ENCODE measurements at regions not wholly inside any gene's neighbourhood (a gene's known extent, or its start where the extent isn't known, plus 50 kb on each side); places are given as distances from the start of the nearest gene placed in this dataset.

DNA sequence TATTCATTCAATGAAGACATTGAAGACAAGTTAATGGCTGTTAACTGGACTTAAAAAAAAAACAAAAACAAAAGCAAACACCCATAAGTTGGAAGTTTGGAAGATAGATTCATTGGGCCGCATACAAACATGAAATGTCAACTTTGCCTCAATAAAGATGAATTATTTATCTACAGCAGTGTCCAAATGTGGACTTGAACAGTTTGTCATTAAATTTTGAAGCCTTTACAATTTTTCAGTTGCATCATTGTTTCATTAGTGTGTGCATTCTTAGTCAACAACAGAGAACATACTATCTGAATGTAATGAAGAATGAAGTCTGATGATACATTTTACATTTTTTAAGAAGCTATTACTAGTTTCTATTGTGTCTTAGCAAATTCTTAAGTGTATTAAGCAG is 152.1 kb downstream of the SLIT2 start:
- TF ChIP-seq EP300 (IDR thresholded peaks at IDR 0.05) (no peak), POLR2A (IDR thresholded peaks at IDR 0.05; ENCODE audit: low read depth) (no peak), POLR2AphosphoS5 (IDR thresholded peaks at IDR 0.05) (no peak)
- TF ChIP-seq, protein P1, sequence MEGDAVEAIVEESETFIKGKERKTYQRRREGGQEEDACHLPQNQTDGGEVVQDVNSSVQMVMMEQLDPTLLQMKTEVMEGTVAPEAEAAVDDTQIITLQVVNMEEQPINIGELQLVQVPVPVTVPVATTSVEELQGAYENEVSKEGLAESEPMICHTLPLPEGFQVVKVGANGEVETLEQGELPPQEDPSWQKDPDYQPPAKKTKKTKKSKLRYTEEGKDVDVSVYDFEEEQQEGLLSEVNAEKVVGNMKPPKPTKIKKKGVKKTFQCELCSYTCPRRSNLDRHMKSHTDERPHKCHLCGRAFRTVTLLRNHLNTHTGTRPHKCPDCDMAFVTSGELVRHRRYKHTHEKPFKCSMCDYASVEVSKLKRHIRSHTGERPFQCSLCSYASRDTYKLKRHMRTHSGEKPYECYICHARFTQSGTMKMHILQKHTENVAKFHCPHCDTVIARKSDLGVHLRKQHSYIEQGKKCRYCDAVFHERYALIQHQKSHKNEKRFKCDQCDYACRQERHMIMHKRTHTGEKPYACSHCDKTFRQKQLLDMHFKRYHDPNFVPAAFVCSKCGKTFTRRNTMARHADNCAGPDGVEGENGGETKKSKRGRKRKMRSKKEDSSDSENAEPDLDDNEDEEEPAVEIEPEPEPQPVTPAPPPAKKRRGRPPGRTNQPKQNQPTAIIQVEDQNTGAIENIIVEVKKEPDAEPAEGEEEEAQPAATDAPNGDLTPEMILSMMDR (IDR thresholded peaks at IDR 0.05), result no peak
- H3K27ac ChIP-seq (replicated peaks in 1 of 4), result no peak overlapping the region
- no peaks in the 10 kb centered on the region for H3K27me3 ChIP-seq
- WGBS, result 97% methylated on average over 1 of the region's 1 CpG
- DNase-seq (ENCODE audit: extremely low spot score), result no peak
- H3K36me3 ChIP-seq, result no peaks in the 10 kb centered on the region
- intact Hi-C loops (cut with DNase I), result no loop called here
- H3K9me3 ChIP-seq, result no peaks in the 10 kb centered on the region
- H3K4me1 ChIP-seq, result peaks cover 0 to 28% (median 9%) of the 10 kb centered on the region in 4 donors
- H3K4me3 ChIP-seq, result no peak overlapping the region

DNA sequence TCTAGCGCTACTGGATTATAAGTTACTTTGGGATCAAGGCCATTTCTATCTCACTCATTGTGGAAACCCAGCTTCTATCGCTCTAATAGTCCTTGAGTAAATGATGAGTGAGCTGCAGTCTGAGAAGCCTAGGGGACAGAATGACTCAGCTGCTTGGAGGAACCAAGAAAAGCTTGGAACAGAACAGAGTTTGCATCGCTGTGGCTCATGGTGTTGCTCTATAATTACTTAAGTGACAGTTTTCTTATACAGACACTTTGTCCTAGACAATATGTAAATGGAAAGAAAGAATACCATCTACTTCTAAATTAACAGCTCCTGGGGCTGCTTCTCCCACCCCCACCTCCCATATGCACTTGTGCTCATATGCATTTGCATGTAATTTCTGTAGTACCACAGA is 156.9 kb downstream of the SLIT2 start:
- Histone ChIP-seq H3K4me1 (peaks cover 0 to 28% (median 9%) of the 10 kb centered on the region in 4 donors), H3K9me3 (no peaks in the 10 kb centered on the region), H3K36me3 (no peaks in the 10 kb centered on the region), H3K27me3 (no peaks in the 10 kb centered on the region), H3K4me3 (no peak overlapping the region), H3K27ac (replicated peaks in 1 of 4) (peak overlapping the region in 1 of 4 donors; percentile 20)
- TF ChIP-seq EP300 (IDR thresholded peaks at IDR 0.05), result no peak
- TF ChIP-seq, protein P1 (IDR thresholded peaks at IDR 0.05), result no peak
- no peak for TF ChIP-seq POLR2AphosphoS5 (IDR thresholded peaks at IDR 0.05)
- TF ChIP-seq POLR2A (IDR thresholded peaks at IDR 0.05; ENCODE audit: low read depth), result no peak
- intact Hi-C loops (cut with DNase I), result no loop called here
- 57% methylated on average over 3 of the region's 3 CpGs for WGBS
- DNase-seq (ENCODE audit: extremely low spot score), result no peak

DNA sequence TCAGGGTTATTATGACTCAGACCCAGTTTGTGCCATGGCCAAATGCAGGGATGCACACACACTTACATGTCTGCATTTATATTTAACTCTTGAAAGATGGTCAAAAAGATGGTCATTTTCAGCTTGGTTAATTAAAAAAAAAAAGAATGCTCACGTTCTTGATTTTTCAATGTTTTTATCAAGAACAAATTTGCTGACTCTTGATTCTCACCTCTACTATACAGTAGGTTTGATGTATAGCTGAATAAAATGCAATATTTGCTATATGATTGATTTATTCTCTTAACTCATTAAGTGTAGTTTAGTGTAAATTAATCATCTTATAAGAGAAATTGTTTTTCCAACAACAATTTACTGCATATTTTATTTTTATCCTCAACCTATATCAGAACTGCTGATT is 160.4 kb downstream of the SLIT2 start:
- no peak overlapping the region for H3K4me3 ChIP-seq
- no peaks in the 10 kb centered on the region for H3K9me3 ChIP-seq
- peaks cover 0 to 28% (median 13%) of the 10 kb centered on the region in 4 donors for H3K4me1 ChIP-seq
- no peak overlapping the region for H3K27ac ChIP-seq (replicated peaks in 1 of 4)
- intact Hi-C loops (cut with DNase I), result loop anchor here (10.0 kb wide), 1 partner anchor 107 kb away; no protein-coding TSS in a partner anchor
- TF ChIP-seq, protein P1 (IDR thresholded peaks at IDR 0.05), result no peak
- TF ChIP-seq POLR2AphosphoS5 (IDR thresholded peaks at IDR 0.05) (no peak), POLR2A (IDR thresholded peaks at IDR 0.05; ENCODE audit: low read depth) (no peak), EP300 (IDR thresholded peaks at IDR 0.05) (no peak)
- 97% methylated on average over 1 of the region's 1 CpG for WGBS
- no peak for DNase-seq (ENCODE audit: extremely low spot score)
- H3K36me3 ChIP-seq, result no peaks in the 10 kb centered on the region
- H3K27me3 ChIP-seq, result no peaks in the 10 kb centered on the region

DNA sequence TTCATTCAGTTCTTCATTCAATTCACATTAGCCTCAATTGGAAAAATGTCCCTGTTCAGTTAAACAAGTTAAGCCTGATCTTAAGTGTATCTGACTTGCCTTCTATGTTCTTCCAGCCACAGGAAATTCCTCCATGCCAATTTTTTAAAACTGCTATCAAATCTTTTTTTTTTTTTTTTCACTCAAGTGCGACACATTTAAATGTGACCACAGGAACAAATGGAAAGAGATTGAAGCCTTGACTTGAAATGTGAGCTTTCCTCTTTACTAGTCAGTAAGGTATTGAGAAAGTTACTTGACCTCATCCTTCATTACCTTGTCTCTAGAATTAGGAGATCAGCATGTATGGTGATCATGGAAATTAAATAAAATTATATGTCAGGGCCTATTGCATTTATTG is 165.1 kb downstream of the SLIT2 start:
- no peak overlapping the region for H3K27ac ChIP-seq (replicated peaks in 1 of 4)
- H3K9me3 ChIP-seq, result no peaks in the 10 kb centered on the region
- no peak for DNase-seq (ENCODE audit: extremely low spot score)
- TF ChIP-seq POLR2AphosphoS5 (IDR thresholded peaks at IDR 0.05) (no peak), EP300 (IDR thresholded peaks at IDR 0.05) (no peak), POLR2A (IDR thresholded peaks at IDR 0.05; ENCODE audit: low read depth) (no peak)
- TF ChIP-seq, protein P1 (IDR thresholded peaks at IDR 0.05), result no peak
- H3K4me3 ChIP-seq, result no peak overlapping the region
- H3K27me3 ChIP-seq, result no peaks in the 10 kb centered on the region
- intact Hi-C loops (cut with DNase I), result loop anchor here (5.0 to 10.0 kb wide), 2 partner anchors 112 to 164 kb away; partner anchors contain the start of gene SLIT2
- H3K4me1 ChIP-seq, result peaks cover 0 to 40% (median 16%) of the 10 kb centered on the region in 4 donors
- H3K36me3 ChIP-seq, result no peaks in the 10 kb centered on the region
- WGBS, result 94% methylated on average over 1 of the region's 1 CpG
